NCI-H460 (cell line): ENCODE measurements at regions not wholly inside any gene's neighbourhood (a gene's known extent, or its start where the extent isn't known, plus 50 kb on each side); places are given as distances from the start of the nearest gene placed in this dataset.

Experiments
- DNase-seq: peaks from one replicate; pipeline ENCODE4 v3.0.0-alpha.2; 2016; ENCODE audit warnings: low read depth; ENCODE audit errors: extremely low read depth

DNA sequence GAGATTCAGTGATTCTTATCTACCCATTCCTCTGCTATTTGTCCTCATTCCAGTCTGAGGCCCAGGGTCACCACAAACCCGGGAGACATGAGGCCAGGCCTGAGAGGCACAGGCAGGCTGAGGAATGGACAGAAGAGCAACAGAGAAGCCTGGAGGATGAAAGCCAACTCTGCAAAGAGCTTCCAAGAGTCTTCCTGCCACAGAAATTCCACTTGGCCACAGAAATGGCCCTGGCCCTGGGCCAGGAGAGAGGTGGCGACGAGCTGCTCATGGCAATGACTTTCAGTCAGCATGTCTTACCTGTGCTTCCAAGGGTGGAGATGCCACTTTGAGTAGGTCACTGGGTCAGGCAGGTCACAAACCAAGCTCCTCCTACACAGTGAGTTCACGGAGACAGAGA is 155.3 kb upstream of the PKDCC start:
- DNase-seq, result no peak

DNA sequence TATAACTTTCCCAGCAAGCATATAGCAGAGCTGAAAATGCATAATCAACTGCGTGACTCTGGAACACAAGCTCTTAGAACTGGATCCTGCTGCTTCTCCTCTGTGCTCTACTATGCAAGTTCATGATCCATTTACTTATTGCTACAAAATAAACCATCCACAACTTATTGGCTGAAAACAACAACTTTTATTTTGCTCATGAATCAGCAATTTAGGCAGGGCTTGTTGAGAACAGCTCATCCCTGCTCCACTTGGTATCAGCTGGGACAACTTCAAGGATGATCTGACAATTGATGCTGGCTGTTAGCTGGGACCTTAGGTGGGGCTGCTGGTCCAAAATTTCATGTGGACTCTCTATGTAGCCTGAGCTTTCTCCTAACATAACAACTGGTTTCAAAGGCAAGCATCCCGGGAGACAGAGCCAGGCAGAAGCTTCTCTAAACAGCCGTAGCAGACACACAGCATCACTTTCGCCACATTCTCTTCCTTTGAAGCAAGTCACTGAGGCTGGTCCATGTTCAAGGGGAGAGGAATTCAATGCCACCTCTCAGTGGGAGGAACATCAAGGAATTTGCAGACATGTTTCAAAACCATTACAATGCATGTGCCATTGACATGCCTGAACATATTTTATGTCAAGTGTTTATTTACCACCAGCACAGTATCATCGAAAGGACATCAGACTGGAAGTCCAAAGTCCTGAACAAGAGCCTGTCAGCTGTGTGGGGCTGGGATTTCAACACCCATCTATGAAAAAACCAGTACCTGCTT is 153.1 kb upstream of the PKDCC start:
- no peak for DNase-seq

DNA sequence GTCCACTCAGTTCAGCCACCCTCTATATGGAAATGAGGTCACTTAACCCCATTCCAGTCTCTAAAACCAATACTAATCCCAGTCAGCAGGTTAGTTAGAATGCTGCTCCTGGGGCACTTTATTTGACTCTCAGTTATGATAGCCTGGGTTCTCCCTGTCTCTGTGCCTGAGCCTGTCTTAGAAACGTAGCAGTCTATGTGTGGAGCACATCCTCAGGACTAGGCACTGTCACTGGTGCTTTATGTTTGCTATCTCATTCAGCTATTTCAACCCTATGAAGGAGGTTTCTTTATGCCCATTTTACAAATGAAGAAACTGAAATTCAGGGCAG is 152.5 kb upstream of the PKDCC start:
- no peak for DNase-seq

DNA sequence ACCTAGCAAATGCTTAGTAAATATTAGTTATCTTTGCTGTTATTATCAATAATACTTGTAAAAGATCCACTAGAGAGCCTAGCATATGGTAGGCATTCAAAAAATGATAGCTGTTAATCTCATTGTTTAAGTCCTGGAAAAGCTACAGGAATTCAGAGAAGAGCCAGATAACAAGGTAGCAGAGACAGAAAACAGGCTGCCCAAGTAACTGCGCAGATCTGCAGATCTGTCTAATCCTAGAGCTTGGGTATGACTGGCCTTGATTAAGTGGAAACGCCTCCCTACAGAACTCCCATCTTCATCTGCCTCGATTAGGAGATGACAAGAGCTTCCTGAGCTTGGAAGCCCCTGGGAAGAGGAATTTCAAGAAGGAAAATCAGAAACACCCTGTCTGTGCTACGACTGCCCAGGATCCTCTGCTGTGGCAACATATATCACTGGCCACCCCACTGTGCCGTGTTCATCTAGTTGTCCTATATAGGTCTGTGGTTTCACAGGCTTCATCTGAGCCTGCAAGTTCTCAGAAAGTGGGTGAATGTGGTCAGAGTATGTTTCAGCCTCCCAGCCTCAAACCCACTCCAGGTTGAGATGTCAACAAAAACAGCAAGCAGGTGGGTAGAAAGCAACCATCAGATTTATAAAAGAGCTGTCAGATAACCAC is 151.5 kb upstream of the PKDCC start:
- no peak for DNase-seq

DNA sequence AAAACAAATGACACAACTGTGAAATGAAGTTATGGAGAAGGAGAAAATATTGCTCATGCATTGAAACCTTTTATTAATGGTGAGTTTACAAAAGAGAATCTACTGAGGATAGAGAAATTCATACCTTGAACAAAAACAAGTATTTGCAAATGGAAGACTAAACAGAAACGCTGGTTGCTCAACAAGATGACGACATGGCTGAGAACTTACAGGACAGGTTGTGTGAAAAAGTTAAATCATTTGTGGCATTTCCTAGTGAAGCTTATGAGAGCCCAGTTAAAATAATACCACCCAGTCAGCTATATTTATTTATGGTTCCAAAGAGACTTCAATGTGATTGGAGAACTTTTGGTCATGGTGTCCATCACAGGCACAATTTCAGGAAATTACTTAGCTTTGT is 148.6 kb upstream of the PKDCC start:
- DNase-seq, result no peak

DNA sequence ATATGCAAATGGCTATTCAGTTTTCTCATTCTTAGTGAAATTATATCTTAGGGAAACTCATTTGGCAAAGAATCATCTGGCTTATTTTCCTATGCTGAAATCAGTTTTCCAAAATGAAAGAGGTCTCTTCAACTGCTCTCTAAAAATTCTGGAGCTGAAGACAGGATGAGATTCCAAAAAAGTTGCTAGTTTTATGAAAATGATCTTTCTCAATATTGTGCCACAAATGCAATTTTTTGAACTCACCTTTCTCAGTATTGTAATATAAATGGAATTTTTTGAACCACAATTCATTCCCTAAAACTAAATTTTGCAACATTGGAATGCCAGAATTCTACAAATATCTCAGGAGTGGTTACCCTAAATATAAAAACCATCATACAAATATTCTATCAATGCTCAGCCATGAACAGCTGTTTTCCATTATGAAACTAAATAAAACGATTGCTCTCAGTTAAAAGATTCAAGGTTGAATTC is 147.7 kb upstream of the PKDCC start:
- DNase-seq, result no peak

DNA sequence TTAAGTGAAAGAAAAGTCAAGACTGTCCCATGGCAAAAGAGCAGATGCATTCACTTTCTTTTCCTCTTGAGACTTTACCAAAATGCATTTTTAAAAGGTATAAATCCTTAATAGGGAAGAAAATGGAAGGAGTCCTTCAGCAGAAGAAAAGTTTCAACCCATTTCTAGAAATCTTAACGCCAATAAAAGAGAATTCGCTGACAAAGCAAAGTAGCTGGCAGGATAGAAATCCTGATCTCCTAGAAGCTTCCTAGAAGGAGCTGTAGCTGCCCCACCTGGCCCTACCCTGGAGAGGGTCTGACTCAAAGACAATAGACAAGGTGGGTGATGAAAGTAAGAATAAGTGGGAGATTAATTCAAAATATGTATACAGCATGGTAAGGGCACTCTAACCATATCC is 144.9 kb upstream of the PKDCC start:
- DNase-seq, result no peak

DNA sequence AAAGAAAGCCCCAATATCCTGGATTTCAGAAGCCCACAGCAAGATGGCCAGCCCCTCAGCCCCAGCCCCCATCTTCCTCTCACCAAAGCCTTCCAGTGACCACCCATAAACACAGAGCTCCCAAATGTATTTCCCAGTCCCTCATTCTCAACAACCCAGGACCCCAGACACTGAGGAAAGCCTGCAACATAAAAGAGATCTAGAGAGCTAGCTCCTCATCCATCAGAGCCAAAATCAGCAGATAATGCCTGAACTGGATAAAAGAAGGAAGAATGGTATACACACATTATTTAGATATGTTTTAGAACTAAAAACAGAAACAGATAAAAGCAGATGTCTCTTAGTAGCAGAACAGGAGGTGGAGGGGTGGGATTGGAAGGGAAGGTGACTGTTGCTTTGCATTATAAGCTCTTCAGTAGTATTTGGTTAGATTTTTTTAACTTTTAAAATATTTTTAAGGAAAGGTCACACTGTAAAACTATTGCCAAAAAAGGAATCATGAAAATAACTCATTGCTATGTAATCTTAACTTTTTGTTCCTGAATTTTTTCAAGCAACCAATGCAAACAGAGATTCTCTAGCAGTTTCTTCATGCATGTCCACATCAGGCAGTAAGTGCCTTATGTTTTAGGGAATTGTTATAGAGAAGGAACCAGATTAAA is 144.2 kb upstream of the PKDCC start:
- DNase-seq, result no peak

DNA sequence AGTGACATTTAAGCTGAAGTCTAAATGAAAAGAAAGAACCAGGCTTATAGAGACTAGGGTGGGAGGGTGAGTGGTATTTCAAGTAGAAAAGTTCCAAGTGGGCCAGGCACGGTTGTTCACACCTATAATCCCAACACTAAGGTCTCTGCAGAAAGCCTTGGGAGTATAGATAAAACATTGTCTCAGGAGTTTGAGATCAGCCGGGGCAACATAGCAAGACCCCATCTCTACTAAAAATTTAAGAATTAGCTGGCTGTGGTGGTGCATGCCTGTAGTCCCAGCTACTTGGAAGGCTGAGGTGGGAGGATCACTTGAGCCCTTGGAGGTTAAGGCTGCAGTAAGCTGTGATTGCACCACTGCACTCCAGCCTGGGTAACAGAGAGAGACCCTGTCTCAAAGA is 143.4 kb upstream of the PKDCC start:
- DNase-seq, result no peak

DNA sequence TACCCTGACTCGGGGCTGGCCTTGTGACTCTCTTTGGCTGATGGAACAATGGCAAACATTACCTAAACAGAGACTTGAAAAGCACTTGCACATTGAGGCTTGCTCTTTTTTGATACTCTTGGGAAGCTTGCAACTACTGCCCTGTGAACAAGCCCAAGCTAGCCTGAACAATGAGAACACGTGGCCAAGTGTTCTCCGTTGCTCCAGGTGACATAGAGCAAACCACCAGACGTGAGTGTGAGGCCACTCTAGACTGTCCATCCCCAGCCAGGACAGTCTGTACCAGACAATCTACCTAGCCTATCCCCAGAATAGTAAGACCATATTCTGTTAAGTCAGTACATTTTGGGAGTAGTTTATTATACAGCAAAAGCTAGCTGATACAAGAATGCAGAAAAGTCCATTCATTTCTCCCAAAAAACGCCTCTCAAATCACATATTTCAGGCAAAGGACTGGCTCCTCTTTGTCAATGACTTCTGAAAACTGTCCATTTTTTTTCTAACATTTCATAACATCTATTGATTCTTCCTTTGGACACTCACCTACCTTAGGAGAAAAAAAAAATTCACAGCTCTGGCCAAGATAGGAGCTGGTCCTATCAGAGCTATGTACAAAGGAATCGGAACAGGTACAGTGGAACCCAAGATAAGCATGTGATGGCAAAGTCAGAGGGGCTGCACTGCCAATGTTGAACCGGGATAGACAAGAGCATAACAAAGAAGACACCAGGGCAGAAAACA is 142.1 kb upstream of the PKDCC start:
- no peak for DNase-seq

DNA sequence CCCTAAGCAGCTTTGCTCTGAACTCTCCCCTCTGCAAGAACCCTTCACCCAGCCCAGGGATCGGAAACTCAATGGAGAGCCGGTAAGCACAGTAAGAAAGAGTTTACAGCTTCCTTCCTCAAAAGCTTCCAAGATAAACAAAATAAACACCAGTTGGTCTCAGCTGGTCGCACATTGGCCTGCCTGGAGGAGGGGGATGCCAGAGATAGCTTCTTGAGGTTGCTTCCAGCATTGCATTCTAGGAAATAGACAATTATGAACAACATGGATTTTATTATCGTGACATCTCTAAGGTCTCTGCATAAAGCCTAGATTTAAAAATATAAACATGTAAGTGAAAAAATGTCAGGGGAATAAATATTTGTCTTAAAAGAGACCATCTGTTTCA is 141.5 kb upstream of the PKDCC start:
- no peak for DNase-seq

DNA sequence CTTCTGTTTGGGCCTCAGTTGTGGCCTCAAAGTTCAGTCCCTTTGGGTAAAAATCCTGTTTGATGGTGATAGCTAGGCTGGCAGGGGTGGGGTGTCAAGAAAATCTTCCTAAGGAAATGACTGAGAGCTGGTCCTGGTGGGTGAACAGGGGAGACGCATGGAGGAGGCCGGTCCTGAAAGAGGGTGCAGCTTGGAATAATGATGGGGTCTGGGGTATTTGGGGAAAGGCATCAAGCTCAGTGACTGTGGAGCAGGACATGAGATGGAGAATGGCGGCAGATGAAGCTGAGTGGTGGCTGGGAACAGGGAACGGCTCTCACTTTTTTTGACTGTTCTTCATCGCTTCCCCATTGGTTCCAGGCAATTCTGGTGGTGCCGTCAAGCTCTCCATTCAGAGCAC is 140.7 kb upstream of the PKDCC start:
- DNase-seq, result no peak

DNA sequence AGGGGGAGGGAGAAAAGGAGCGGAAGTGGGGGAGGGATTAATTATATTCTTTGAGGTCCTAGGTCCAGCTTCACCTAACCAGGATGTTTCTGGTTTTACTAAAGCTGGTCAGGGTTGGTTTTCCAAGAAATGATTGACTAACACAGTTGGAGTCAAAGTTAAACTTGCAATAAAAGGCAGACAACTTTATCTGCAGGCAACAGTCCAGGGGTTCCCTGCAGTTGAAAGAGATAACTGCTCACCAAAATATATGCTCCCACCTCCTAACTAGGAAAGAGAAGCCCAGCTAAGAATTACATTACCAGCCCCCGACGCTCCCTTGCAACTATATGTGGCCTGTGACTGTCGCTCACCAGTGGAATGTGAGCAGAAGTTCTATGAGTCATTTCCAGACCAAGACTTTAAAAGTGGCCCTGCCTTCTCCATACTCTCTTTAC is 140.0 kb upstream of the PKDCC start:
- no peak for DNase-seq

DNA sequence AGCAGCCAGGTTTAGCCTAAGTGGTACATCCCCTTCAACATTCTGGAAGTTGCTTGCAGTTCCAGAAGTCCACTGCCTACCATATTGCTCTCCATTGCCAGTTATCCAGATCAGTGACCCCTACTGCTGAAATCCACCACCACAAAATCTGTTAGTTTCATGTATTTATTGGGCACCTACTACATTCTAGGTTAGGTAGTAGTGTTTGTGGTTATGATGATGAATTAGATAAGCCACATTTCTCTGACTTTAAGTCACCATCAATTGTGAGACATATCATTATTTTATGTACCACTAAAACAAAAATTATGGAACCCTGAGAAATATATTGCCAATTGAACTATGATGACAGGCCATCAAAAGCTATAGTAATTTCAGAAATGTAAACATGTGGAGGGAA is 139.5 kb upstream of the PKDCC start:
- no peak for DNase-seq

DNA sequence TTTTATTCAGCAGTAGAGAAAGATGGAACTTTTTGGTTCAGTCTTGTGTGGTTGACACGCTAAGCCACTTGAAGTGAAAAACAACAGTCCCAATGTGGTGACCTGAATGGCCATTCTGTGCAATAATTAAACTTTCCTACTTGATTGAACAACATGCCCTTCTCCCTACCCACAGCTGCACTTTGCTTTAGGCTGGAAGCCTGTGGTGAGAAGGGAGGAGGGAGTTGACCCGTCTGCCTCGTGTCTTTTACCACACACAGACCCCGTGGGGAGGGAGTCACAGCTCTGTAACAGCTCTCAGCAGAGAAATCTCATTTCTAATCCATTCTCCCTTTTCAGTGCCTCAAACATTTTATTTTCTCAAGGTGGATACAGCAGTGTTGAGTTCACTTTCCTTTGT is 138.2 kb upstream of the PKDCC start:
- no peak for DNase-seq

DNA sequence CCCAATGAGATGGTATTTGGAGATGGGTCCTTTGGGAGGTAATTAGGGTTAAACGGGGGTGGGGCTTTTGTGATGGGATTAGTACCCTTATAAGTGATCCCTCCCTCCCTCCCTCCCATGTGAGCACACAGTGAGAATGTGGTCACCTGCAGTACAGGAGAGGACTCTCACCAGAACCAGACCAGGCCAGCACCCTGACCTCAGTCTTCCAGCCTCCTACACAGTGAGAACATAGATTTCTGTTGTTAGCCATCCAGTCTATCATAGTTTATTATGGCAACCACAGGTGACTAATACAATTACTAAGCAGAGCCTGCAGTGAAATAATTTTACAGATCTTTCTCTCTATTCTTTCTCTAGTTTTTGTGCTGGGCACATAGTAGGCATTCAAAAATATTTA is 137.7 kb upstream of the PKDCC start:
- DNase-seq, result no peak

DNA sequence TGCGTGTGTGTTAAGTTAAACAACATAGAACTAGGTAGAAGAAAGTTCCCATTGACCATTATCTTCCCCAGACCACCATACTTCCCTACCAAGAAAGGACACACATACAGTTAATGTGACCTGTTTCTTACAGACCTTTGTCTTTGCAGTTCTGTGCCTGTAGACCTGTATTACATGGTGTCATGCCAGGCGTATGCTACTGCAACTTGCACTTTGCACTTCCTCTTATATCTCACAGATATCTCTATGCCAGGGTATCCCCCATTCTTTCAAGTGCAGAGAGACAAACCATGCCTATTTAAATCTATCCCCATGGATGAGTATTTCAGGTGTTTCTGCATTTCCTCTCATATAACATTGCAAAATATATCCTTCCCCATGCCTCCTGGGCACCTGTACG is 136.8 kb upstream of the PKDCC start:
- DNase-seq, result no peak

DNA sequence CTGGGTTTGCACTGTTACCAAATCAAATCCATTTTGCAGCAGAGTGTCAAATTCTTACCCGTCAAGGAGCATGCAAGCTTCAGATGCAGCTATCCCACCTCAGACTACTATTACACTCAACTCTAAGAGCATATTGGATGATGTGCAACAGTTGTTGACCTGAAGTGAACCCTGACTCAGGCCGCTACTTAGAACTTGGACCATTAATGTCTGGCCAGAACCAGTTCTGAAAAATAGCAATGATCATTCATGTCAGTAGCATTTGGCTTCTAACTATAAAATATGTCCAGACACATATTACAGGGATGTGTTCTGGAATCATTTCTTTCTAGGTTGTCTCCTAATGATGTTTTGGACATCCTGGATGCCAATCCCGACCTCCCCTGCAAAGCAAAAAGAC is 135.5 kb upstream of the PKDCC start:
- no peak for DNase-seq

DNA sequence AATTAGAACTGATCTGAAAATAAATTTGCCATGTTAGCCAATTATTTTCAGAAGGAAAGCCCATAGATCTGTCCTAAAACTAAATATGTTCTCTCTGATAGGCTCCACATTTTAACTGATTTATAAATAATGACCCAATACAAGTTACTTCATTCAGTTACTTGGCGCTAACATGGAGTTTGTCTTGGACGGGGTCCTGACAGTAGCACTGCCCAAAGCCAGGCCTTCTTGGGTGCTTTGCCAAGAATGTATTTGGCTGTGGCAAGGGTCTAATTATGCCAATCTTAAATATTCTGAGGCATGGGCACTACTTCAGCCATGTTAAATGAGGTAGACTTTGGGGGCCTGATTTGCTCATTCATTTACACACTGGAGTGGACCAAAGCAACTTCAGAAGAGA is 135.0 kb upstream of the PKDCC start:
- DNase-seq, result no peak

DNA sequence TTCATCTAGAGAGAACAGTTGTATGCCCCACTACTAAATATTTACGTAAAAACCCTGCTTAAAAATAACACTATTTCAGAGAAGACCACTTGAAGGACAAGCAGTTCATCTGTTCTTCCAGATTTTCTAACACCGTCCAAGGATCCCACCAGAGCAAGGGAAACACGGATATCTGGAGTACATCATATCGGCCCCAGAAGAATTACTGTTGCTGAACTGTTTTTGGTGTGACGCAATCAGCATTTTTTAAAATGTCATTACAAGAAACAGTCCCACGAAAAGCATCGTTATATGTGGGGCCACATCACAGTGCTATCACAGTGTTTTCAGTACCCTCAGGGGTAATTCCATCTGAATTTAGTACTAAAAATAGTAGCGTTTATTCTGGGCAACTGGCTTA is 134.5 kb upstream of the PKDCC start:
- DNase-seq, result no peak

DNA sequence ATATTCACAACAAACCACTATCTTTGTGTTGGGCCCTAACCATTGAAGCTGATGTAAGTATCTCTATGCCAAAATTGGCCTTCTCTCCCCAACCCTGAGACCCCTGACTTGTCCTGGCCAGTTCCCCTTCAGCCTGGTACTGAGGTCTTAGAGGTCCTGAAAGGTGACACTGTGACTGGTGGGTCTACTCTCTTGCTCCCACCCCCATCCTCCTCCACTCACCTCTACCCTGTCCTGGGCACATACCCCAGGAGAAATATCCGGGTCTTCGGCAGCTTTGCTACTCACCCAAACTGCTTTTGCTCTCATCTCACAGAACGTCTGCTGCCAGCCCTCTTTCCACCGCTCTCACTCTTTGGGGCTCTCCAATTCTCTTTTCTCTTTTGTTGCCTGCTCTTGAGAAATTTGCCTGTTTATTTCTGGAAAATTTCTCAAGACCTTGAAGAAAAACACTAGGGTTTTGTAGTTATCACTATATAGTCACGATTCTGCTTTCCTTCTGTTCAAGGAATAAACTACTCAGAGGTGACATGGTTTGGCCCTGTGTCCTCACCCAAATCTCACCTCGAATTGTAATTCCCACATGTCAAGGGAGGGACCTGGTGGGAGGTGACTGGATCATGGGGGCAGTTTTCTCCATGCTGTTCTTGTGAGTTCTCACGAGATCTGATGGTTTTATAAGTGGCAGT is 133.8 kb upstream of the PKDCC start:
- no peak for DNase-seq
